PC-9 (cell line): ENCODE measurements at regions not wholly inside any gene's neighbourhood (a gene's known extent, or its start where the extent isn't known, plus 50 kb on each side); places are given as distances from the start of the nearest gene placed in this dataset.

Source experiments
- CTCF ChIP-seq: fragments of 200-600 bp; sonication (generic); conservative IDR thresholded peaks from 2 replicates; pipeline ENCODE4 v1.6.1; 2017; ENCODE audit warnings: mixed run types, antibody characterized with exemption, mild to moderate bottlenecking, moderate library complexity
- EZH2 ChIP-seq: fragments of 200-600 bp; sonication (generic); IDR thresholded peaks from 2 replicates; pipeline ENCODE4 v1.8.0; 2017; ENCODE audit warnings: antibody characterized with exemption, low read depth

DNA sequence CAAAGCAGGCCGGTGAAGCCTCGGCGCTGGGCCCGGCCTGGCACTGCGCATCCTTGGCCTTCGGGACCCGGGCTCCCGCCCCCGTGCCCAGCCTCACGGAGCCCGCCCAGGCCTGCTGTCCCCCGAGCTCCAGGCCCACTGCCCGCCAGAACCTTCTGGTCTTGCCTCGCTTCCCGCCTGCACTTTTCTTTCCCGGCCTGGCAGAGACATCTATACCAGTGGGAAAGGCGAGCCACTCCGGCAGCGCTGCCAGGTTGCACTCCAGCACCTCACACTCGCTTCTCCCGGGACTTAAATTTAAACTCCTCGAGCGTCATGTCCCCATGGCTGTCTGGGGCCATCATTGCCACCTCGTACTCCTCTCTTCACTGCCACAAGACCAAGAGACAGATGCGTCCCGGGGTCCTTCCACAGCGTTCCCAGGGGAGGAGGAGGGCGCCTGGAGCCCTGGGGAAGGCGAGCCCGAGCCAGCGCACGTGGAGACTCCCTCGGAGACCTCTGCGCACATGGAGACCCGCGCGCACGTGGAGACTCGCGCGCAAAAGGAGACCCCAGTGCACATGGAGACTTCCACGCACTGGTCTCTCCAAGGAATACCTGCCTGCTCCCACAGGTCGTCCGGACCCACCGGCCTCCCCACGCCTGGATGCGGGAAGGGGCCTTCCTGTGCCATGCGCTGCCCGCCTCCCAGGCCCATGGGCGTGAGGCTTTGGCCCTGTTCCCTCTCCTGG is 253.1 kb upstream of the SALL3 start:
- no peak for TF ChIP-seq CTCF
- TF ChIP-seq EZH2: no peak
